Limb (tissue), 2 donors: ENCODE measurements at regions not wholly inside any gene's neighbourhood (a gene's known extent, or its start where the extent isn't known, plus 50 kb on each side); places are given as distances from the start of the nearest gene placed in this dataset.
A peak's percentile ranks its signal among the peaks of the same experiment; 100 is the strongest.
"Not testable (repeated sequence)": the region's sequence is repeated elsewhere in the genome, so short reads cannot be mapped to it uniquely, and the experiment has no call there.

Experiments used
- DNase-seq, 2 donors: peaks; one replicate each; pipeline ENCODE4 v3.0.0-alpha.2; 2016; ENCODE audit errors: extremely low spot score in 2 of 2

DNA sequence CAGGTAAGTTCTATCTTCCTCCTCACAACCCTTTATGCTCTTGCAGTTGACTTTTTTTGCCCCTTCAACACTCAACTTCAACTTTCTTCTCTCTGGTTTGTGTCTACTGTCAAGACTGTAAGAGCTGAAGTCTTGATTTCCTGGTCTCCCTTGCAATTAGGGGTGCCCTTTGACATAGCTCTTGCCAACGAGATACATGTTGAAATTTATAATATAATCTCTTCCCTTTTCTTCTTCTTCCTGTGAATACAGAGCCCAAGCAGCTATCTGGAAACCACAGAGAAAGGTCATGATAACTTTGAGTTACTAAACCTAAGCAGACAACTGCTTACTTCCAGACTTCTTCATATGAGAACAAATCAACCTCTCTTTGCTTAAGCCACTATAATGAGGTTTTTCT is 163.5 kb downstream of the MC4R start:
- no peak for DNase-seq

DNA sequence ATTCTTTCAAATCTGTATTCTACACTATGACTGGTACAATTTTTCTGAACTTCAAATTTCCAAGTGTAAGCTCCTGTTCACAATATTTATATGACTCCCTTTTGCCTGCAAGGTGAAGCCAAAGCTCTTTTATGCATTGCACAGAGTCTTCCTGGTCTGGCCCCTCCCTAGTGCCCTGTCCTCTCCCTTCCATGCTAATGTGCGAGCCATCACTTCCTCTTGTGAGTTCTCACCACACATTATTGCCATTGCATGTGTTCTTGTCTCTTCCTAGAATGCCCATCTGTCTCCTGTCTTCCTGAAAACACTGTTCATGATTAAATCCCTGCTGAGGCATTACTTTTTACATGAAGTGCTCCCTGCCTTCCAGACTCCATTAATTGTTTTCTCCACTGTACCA is 169.9 kb downstream of the MC4R start:
- DNase-seq, result no peak

DNA sequence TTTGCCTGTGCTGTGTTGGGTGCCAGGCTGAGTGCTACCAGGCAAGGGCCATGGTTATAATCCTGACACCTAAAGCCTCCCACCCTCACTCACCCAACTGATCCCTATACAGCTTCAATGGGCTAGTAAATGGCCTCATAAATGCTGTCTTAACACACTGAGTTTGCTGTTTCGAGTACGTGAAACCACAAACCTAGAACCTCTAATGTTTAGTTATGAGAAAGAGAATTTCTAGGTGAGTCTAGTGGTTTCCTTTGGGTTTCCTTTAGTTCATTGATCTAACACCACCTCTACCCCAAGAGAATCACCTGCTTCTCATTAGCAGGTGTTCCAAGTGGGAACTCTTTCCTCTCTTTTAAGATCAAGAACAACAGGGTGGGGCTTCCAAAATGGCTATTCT is 172.0 kb downstream of the MC4R start:
- no peak for DNase-seq

DNA sequence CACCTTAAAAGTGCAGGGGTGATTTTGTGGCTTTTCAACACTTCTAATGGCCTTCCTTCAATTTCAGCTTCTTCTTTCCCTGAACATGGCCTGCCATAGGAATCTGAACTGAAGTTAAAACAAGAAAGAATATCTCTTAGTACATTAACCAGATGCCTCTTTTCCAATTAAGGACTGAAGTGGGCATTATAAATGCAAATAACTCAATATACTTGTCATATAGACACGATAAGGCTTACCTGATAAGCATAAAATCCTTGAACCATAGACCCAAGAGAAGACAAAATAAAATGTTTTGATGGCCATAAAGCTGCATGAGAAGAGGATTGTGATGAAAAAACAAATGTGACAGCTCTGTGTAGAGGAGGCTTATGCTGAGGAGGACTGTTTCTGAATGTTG is 173.1 kb downstream of the MC4R start:
- DNase-seq, result no peak

DNA sequence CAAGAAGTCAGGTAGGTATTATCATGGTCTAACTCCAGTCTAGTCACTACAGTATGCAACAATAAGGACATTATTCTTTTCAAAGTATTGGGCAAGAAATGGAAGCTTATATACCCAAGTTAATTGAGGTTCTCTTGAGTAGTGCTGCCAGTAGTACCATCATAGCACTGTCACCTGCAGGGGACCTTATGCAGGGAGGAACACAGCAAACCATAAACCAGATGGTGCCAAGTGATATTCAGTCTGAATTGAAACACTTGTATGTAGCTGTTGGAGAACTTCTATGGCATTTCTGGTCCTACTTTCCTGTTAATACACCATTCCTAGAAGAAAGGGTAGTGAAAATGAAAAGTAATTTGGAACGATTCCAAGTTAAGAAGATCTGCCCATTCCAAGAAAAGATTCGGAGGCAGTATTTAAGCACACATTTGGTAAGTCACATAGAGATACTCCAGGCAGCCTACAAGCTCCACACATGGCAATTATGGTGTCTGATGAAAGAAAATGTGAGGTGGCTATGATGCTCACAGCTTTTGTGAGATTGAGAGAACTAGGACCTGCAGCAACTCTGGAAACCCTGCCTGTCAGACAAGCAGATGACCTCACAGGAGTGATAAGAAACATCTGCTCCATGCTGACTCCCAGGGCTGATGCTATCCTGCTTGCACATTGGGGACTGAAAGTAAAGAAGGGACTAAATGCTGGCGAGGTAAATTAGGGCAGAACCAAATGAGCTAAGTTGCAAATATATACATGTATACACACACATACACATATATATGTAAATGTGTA is 174.7 kb downstream of the MC4R start:
- no peak for DNase-seq

DNA sequence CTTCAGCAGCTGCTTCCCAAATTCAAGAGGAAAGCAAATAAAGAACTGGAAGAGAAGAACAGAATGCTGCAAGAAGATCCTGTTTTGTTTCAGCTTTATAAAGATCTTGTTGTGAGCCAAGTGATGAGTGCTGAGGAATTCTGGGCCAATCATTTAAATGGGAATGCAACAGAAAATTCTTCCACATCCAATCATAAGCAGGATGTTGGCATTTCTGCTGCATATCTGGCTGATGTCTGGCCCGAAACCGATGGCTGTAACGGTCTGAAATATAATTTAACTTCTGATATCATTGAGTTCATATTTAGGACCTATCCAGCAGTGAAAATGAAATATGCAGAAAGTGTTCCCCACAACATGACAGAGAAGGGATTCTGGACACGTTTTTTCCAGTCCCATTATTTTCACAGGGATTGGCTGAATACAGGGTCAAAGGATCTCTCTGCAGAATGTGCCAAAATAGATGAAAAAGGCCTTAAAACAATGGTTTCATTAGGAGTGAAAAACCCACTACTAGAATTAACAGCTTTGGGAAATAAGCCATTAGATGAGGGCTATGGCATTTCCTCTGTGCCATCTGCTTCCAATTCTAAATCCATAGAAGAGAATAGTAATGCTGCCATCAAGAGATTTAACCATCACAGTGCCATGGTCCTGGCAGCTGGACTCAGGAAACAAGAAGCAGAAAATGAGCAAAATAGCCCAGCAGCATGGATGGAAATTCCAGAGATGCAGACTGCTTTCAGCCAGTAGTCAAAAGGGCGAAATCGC is 175.6 kb downstream of the MC4R start:
- peak in 1 of 2 donors; percentile 28 for DNase-seq

DNA sequence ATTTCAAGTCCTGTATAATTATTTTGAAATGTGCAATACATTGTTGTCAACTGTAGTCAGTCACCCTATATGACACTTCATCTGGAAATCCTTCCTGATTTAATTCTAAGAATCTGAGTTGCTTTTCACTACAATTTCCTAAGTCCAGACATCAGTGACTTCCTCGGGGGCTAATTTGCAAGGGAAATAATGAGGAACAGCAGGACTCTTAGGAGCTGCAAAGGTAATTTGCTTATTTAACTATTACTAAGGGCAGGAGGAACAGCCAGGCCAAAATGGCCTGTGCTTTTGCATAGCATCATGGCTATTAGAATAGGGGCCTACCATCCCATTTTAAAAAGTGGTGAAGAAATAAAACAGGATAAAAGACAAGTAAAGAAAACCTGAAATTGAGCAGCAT is 178.8 kb downstream of the MC4R start:
- no peak for DNase-seq

DNA sequence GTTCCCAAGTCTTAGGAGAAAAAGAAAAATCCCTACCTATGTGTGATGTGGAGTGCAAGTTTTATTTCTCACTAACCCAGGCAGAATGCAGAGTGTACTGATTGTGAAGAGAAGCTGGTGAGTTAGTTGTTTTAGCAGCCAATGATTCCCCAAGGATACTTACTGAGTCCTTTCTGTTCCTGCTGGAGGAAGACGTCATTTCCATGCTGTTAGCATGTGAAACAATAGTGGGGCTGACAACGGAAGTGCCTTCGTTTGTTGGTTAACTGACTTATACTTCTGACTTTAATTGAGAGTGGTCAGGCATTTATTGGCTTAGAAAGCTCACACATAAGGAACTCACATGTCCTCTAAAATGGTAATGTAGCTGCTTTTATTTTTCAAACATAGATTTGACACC is 180.6 kb downstream of the MC4R start:
- DNase-seq, result no peak

DNA sequence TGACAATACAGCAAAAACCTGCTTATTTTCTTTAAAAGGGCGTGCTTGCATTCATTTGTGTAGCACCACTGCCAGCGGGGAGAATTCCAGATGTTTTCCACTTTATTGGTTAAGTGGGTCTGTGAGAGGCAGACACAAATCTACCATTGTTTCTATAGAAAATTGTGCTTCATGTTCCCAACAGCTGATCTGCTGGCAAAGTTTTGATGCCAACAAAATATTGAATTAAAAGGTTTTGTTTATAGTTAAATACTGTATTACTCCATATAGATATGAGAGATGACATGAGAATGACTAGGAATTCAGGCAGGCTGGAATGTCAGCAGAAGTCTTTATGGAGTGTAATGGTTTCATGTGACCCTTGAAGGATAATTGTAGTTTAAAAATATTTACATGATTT is 182.7 kb downstream of the MC4R start:
- DNase-seq, result peak in 1 of 2 donors; percentile 50

DNA sequence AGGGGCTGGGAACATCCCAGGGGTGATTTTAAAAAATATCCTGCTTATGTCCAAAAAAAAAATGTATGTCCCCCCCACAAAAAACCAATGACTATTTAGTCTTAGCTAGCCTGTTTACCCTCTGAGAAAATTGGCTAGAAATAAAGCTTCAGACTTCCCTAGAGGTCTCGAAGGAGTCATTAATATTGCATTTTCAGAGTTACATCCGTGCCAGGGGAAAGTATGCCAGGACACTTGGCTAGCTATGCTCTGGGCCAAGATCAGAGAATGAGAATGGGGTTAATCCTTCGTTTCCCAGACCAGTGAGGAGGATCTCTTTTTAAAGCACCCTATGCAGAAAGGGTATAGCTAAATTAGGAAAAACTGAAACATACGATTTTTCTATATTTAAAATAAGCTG is 183.6 kb downstream of the MC4R start:
- peak in 1 of 2 donors; percentile 7 for DNase-seq

DNA sequence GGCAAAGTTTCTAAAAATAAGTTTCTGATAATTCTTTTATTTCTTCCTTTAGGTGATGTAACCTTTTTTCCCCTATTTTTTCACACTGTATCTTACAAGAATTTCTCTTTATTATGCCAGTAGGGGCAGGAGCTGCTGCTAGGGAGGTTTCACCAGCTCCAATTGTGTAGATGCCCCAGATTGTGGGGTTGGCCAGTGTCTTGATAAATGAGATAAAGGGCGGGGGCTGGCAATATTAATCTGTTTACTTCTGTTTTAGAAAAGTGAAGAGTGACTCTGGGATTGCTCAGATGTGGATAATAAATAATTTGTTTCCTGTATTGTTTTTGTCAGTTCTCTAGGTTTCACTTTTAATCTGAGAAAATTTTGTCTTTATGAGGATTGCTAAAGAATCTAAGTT is 190.4 kb downstream of the MC4R start:
- no peak for DNase-seq

DNA sequence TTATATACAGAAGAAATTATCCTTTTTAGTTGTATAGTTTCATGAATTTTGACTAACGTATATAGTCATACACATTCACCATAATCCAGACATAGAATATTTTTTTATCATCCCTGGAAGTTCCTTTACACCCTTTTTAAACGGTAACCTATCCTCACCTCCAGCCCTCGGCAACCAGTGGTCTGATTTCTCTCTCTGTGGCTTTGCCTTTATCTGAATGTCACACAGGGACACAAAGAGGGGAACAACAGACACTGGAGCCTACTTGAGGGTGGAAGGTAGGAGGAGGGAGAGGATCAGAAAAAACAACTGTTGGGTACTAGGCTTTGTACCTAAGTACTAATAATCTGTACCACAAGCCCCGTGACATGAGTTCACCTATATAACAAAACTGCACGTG is 191.9 kb downstream of the MC4R start:
- no peak for DNase-seq

DNA sequence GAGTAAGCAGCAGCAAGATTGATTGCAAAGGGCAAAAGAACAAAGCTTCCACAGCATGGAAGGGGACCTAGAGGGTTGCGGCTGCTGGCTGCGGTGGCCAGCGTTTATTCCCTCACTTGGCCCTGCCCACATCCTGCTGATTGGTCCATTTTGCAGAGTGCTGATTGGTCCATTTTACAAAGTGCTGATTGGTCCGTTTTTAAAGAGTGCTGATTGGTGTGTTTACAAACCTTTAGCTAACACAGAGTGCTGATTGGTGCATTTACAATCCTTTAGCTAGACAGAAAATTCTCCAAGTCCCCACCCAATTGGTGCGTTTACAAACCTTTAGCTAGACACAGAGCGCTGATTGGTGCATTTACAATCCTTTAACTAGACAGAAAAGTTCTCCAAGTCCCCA is 194.4 kb downstream of the MC4R start:
- DNase-seq, result not testable (repeated sequence)

DNA sequence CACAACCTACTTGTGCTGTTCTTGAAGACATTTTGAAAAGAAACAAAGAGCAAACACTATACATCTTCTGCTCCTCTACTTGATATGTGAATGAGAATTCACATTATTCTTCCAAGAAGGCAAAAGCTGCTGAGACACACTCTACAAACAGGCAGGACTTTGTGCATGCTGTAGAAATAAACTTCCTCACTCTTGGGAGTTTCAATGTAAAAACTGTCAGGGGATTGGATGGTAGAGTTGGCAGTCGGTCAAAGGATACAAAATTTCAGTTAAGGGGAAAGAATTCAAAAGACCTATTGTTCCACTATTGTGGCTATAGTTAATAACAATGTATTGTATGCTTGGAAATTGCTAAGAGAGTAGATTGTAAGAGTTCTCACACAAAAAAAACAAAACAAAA is 196.3 kb downstream of the MC4R start:
- no peak for DNase-seq

DNA sequence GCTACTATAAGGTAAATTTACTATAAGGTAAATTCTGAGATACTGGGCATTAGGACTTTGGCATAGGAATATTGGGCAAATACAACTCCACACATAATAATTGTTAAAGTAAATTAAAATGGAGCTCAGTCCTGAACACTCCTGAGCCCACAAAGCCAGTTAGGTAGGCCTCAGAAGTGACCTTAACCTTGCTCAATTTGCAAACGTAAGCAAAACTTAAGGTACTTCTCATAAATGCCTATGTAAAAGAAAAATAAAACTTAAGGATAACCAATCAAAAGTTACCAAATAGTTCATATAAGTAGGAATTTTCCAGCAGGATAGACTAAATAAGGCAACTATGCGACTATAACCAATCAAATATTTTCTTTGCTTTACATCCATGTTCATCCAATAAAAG is 197.7 kb downstream of the MC4R start:
- no peak for DNase-seq

DNA sequence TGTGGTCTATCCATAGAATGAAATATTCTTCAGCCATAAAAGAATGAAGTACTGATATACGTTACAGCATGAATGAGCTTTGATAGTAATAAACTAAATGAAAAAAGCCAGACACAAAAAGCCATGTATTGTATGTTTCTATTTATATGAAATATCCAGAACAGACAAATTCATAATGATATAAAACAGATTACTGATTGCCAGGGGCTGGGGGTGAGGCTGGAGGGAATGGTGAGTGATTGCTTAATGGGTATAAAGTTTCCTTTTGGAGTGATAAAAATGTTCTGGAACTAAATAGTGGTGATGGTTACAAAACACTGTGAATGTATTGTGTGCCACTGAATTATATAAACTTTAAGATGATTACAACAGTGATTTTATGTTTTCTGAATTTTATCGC is 200.5 kb downstream of the MC4R start:
- no peak for DNase-seq

DNA sequence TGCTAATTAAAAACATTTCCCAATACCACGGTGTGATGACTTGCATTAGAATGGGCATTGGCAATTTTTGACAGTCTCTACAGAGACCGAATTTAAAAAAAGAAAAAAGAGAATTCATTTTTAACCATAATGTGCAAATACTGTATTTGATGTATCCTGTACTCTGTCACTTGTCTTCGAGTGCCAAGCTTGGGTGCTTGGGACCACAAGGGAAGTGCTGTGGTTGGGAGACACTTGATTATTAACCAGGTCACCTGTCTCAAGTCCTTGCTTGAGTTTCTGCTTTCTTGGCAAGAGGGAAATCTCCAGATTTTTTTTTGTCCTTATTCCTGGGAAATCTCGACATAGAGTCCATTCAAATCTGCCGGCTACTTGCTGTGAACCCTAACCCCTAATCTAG is 209.0 kb downstream of the MC4R start:
- DNase-seq, result no peak

DNA sequence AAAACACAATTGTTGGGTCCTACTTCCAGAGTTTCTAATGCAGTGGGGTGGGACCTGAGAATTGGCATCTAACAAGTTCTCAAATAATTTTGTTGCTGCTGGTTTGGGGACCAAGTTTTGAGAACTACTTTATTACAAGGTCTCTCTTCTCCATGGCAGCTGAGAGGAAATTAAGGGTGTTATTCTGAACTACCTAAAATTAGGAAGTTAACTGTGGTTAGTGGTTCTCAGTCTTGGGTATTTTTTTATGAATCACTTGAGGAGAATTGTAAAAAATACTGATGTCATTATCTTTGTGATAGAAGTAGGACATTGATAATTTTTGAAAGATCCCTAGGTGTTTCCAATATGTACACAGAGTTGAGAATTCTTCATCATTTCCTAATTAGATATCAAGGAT is 210.2 kb downstream of the MC4R start:
- DNase-seq, result no peak

DNA sequence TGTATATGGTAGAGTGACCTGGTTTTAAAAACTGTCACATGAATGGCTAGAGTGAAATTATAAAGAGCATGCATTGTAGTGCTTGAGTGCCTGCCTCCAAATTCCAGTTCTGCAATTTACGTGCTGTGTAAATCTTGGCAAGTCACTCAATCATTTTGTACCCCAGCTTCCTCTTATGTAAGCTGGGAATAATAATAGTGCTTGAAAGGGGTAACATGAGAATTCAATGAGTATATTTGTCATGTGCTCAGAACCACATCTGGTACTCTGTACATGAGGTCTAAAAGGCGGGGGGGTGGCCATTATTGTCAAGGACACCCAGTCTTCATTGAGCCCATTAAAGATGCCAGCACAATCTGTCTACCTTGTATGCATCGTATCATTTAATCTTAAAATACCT is 214.8 kb downstream of the MC4R start:
- no peak for DNase-seq

DNA sequence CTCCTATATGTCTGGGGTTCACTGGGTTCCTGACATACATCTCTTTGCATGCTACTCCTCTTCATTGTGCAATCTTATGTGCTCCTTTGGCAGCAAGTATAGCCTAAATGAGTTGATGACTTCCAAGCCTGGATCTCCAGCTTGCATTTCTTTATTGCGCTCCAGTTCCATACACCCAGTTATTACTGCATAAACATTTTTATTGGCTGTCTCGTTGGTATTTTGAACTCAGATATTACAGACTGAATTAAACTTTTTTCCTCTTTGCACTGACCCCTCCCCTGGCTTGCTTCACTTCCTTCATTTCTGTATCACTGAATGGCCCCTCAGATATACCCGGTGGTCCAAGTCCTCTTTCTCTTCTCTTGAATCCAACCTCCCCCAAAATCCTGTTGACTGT is 219.2 kb downstream of the MC4R start:
- no peak for DNase-seq

DNA sequence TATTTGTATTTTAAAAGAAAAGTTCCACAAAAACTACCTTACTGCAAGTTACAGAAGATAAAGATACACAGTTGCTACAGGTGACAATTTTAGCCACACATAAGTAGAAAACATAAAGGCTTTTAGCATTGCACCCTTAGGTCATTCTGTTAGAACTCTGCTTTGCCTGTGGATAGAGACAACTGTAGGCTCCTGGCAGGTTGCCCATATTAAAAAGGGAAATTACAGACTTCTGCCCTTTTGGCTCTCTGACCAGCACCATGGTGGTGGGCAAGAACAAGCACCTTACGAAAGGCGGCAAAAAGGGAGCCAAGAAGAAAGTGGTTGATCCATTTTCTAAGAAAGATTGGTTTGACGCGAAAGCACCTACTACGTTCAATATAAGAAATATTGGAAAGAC is 223.3 kb downstream of the MC4R start:
- no peak for DNase-seq

DNA sequence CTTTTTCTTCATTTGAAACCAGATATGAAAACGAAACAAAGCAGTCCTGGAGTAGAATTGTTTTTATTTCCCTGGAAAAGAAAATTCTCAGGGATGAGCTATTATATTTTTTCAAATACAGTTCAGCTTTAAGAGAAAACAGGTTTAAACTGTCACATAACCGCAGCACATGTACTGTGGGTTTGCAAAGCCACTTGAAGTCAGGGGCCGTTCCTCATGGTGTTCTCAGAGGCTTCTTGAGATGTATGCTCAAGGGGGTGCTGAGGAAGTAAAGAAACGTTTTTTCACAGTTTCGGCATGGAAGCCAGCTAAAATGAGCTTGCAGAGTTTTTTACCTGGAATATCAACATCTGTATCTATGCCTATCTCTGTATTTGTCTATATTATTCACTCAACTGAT is 225.3 kb downstream of the MC4R start:
- DNase-seq, result no peak
